ENCODE measurements at regions not wholly inside any gene's neighbourhood (a gene's known extent, or its start where the extent isn't known, plus 50 kb on each side); places are given as distances from the start of the nearest gene placed in this dataset.

GRCh38 chr21:22132358-22133071, 1134.3 kb downstream of the NCAM2 start:
- TF ChIP-seq CTCF (IDR thresholded peaks at IDR 0.05) (no peak), ZBTB33 (IDR thresholded peaks at IDR 0.05; ENCODE audit: borderline replicate concordance, low read depth) (no peak), MAX (IDR thresholded peaks at IDR 0.05; ENCODE audit: low read depth) (no peak), RCOR1 (IDR thresholded peaks at IDR 0.05; ENCODE audit: low read length) (no peak), SMC3 (IDR thresholded peaks at IDR 0.05; ENCODE audit: low read depth, low read length) (no peak), YY1 (IDR thresholded peaks at IDR 0.05; ENCODE audit: low read depth) (no peak)

Measured in SK-N-SH (cell line).